Hematopoietic multipotent progenitor cell treated with erythropoietin and hydrocortisone succinate and interleukin-3 and kit ligand, for 6 days (in vitro differentiated cells): ENCODE measurements at regions not wholly inside any gene's neighbourhood (a gene's known extent, or its start where the extent isn't known, plus 50 kb on each side); places are given as distances from the start of the nearest gene placed in this dataset.
A peak's percentile ranks its signal among the peaks of the same experiment; 100 is the strongest.
"Not testable (repeated sequence)": the region's sequence is repeated elsewhere in the genome, so short reads cannot be mapped to it uniquely, and the experiment has no call there.

Source experiments
- DNase-seq: peaks from one replicate; pipeline ENCODE4 v3.0.0-alpha.2; 2015

GRCh38 chrX:65451663-65452062 lies 82.9 kb downstream of the LAS1L start:
- peak; percentile 59 for DNase-seq

- no peak for DNase-seq
These were observed 114.4 kb downstream of the LAS1L start for GRCh38 chrX:65420154-65420553.

GRCh38 chrX:65407662-65408061 lies 126.9 kb downstream of the LAS1L start:
- DNase-seq = not testable (repeated sequence)

- DNase-seq = no peak
These were observed 127.4 kb downstream of the LAS1L start for GRCh38 chrX:65407157-65407626.

GRCh38 chrX:65406532-65406931 lies 128.1 kb downstream of the LAS1L start:
- DNase-seq = peak; percentile 13

- no peak for DNase-seq
These were observed 142.3 kb downstream of the LAS1L start for GRCh38 chrX:65392284-65392683.

GRCh38 chrX:65389120-65389519 lies 145.5 kb downstream of the LAS1L start:
- not testable (repeated sequence) for DNase-seq
